Mucosa of rectum (tissue), 2 donors: ENCODE measurements at regions not wholly inside any gene's neighbourhood (a gene's known extent, or its start where the extent isn't known, plus 50 kb on each side); places are given as distances from the start of the nearest gene placed in this dataset.
"Not testable (repeated sequence)": the region's sequence is repeated elsewhere in the genome, so short reads cannot be mapped to it uniquely, and the experiment has no call there.

Source experiments
- H3K27ac ChIP-seq, 2 donors: one replicate each; pipeline ENCODE4 v1.7.0; 2013; ENCODE audit warnings: inconsistent platforms in 2 of 2, low read depth in 2 of 2, low read length in 2 of 2
- H3K27me3 ChIP-seq, 2 donors: one replicate each; pipeline ENCODE4 v1.7.0; 2013; ENCODE audit warnings: low read length in 2 of 2; ENCODE audit not compliant: control insufficient read depth in 2 of 2, insufficient read depth in 2 of 2
- H3K36me3 ChIP-seq, 2 donors: one replicate each; pipeline ENCODE4 v1.7.0; 2013; ENCODE audit warnings: low read length in 2 of 2; ENCODE audit not compliant: control insufficient read depth in 2 of 2, insufficient read depth in 2 of 2
- H3K4me1 ChIP-seq, 2 donors: one replicate each; pipeline ENCODE4 v1.7.0; 2013; ENCODE audit warnings: low read length in 2 of 2, mild to moderate bottlenecking in 1 of 2; ENCODE audit not compliant: control insufficient read depth in 2 of 2, insufficient read depth in 2 of 2
- H3K4me3 ChIP-seq, 2 donors: one replicate each; pipeline ENCODE4 v1.7.0; 2013; ENCODE audit warnings: low read length in 2 of 2
- H3K9ac ChIP-seq, 2 donors: one replicate each; pipeline ENCODE4 v1.7.0; 2013; ENCODE audit warnings: low read length in 2 of 2, low read depth in 1 of 2, mild to moderate bottlenecking in 1 of 2
- H3K9me3 ChIP-seq, 2 donors: one replicate each; pipeline ENCODE4 v1.7.0; 2013; ENCODE audit warnings: low read length in 2 of 2; ENCODE audit not compliant: control insufficient read depth in 2 of 2
- donor health status: healthy.
- donor health status: Normal muscosa, but diverticular disease.

- Histone ChIP-seq H3K9me3 (no peaks in the 10 kb centered on the region), H3K4me1 (no peaks in the 10 kb centered on the region), H3K36me3 (no peaks in the 10 kb centered on the region), H3K27ac (no peak overlapping the region), H3K9ac (no peak overlapping the region), H3K27me3 (no peaks in the 10 kb centered on the region), H3K4me3 (no peak overlapping the region)
These were observed 353.1 kb downstream of the NUP35 start for GRCh38 chr2:183477296-183477695.

- H3K36me3 ChIP-seq, H3K9me3 ChIP-seq, H3K27ac ChIP-seq, H3K4me3 ChIP-seq, H3K9ac ChIP-seq, H3K4me1 ChIP-seq, H3K27me3 ChIP-seq: not testable (repeated sequence)
These were observed 354.8 kb downstream of the NUP35 start for GRCh38 chr2:183478941-183479595.

DNA sequence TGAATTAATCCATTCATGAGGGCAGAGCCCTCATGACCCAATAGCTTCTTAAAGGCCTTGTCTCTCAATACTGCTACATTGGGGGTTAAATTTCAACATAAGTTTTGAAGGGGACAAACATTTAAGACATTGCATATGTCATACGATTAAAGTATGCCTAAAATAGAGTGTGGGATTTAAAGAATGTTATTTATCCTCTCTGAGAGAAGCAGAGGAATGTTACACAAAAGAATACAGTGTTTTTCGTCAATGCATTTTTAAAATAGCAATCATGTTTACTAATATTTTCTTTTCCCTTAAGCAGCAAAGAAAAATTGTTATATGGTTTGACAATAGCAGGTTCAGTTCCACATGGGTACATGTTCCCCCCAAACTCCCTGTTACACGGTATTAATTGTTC is 363.1 kb downstream of the NUP35 start:
- no peak overlapping the region for H3K9ac ChIP-seq
- H3K27me3 ChIP-seq = no peaks in the 10 kb centered on the region
- no peaks in the 10 kb centered on the region for H3K36me3 ChIP-seq
- H3K4me3 ChIP-seq = no peak overlapping the region
- no peaks in the 10 kb centered on the region for H3K4me1 ChIP-seq
- H3K9me3 ChIP-seq = no peaks in the 10 kb centered on the region
- no peak overlapping the region for H3K27ac ChIP-seq

- Histone ChIP-seq H3K9me3 (no peaks in the 10 kb centered on the region), H3K27me3 (no peaks in the 10 kb centered on the region), H3K27ac (no peak overlapping the region), H3K4me3 (no peak overlapping the region), H3K4me1 (no peaks in the 10 kb centered on the region), H3K9ac (no peak overlapping the region), H3K36me3 (no peaks in the 10 kb centered on the region)
These were observed 364.2 kb downstream of the NUP35 start for GRCh38 chr2:183488421-183488820.

DNA sequence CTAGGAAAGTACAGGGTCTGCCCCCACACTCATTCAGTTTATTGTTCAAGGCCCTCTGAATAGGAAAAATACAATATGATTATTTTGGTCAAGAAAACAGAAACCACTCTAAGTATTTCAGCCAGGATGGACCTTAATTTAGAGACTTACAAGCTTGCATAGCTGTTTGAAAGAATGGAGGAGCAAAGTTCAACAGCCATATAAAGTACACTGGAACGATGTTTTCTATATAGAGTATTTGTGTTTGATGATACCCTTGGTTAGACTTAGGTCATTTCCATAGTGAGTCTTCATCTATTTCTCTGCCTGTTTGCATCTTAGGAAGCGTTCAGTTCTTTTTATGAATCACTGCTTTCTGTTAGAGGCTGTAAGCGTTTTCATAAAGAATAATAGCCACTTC is 366.2 kb downstream of the NUP35 start:
- no peaks in the 10 kb centered on the region for H3K27me3 ChIP-seq
- no peak overlapping the region for H3K4me3 ChIP-seq
- H3K9me3 ChIP-seq = no peaks in the 10 kb centered on the region
- H3K9ac ChIP-seq = no peak overlapping the region
- H3K4me1 ChIP-seq = no peaks in the 10 kb centered on the region
- H3K36me3 ChIP-seq = no peaks in the 10 kb centered on the region
- no peak overlapping the region for H3K27ac ChIP-seq

GRCh38 chr2:183490914-183491313 is 366.7 kb downstream of the NUP35 start:
- no peak overlapping the region for H3K4me3 ChIP-seq
- H3K36me3 ChIP-seq = no peaks in the 10 kb centered on the region
- no peaks in the 10 kb centered on the region for H3K9me3 ChIP-seq
- H3K27ac ChIP-seq = no peak overlapping the region
- no peaks in the 10 kb centered on the region for H3K4me1 ChIP-seq
- no peak overlapping the region for H3K9ac ChIP-seq
- H3K27me3 ChIP-seq = no peaks in the 10 kb centered on the region

DNA sequence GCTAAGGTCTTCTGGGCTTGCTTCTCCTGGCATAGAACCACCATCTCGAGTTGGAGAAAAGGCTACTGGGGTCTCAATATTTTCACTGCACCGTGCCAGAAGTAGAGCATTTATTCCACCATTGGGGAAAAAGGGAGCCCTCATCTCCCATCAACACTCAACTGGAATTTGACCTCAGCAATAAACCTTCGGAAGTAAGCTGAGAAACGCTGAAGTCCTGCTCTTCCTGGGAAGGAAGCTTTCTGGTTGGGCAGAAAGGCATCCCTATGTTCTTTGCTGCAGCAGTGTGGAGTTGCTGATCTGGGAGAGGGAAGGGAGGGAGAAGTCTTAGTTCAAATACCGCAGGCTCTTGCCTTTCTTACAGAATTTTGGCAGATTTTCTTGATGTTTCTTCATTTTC is 368.8 kb downstream of the NUP35 start:
- no peaks in the 10 kb centered on the region for H3K27me3 ChIP-seq
- H3K27ac ChIP-seq = no peak overlapping the region
- H3K4me1 ChIP-seq = no peaks in the 10 kb centered on the region
- H3K4me3 ChIP-seq = no peak overlapping the region
- H3K36me3 ChIP-seq = no peaks in the 10 kb centered on the region
- no peak overlapping the region for H3K9ac ChIP-seq
- no peaks in the 10 kb centered on the region for H3K9me3 ChIP-seq

GRCh38 chr2:183495079-183495478 is 370.8 kb downstream of the NUP35 start:
- Histone ChIP-seq H3K9ac (no peak overlapping the region), H3K36me3 (no peaks in the 10 kb centered on the region), H3K27ac (no peak overlapping the region), H3K27me3 (no peaks in the 10 kb centered on the region), H3K4me1 (no peaks in the 10 kb centered on the region), H3K4me3 (no peak overlapping the region), H3K9me3 (no peaks in the 10 kb centered on the region)

- Histone ChIP-seq H3K27me3 (no peaks in the 10 kb centered on the region), H3K4me1 (no peaks in the 10 kb centered on the region), H3K9ac (no peak overlapping the region), H3K27ac (no peak overlapping the region), H3K9me3 (no peaks in the 10 kb centered on the region), H3K4me3 (no peak overlapping the region), H3K36me3 (no peaks in the 10 kb centered on the region)
These were observed 371.5 kb downstream of the NUP35 start for GRCh38 chr2:183495589-183496267.

DNA sequence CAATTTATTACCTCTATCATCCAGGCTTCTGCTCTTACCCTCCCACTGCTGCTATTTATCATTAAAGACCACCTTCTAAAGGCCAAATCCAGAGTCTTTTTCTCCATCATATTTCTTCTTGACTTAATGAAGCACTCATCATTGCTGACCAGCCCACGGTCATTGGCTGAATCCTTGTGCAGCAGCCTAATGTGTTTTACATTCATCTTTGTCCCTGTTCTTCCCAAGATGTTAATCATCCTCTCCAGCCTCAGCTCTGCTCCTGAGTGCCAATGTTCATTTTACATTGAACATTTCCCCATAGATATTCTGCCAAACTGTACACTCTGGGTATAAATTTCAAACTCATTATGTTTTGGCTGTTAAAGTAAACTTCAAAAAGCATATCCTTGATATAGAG is 373.6 kb downstream of the NUP35 start:
- Histone ChIP-seq H3K9ac (no peak overlapping the region), H3K4me1 (no peaks in the 10 kb centered on the region), H3K36me3 (no peaks in the 10 kb centered on the region), H3K9me3 (peaks cover 0 to 3% of the 10 kb centered on the region in 2 donors), H3K27ac (no peak overlapping the region), H3K4me3 (no peak overlapping the region), H3K27me3 (no peaks in the 10 kb centered on the region)
